Fibroblast of villous mesenchyme (primary cell): ENCODE measurements at regions not wholly inside any gene's neighbourhood (a gene's known extent, or its start where the extent isn't known, plus 50 kb on each side); places are given as distances from the start of the nearest gene placed in this dataset.

Experiments
- DNase-seq: peaks from one replicate; pipeline ENCODE4 v3.0.0-alpha.2; 2010; ENCODE audit warnings: low read depth
- H3K4me3 ChIP-seq: 2 replicates; pipeline ENCODE4 v1.5.1; 2011; ENCODE audit warnings: low read depth, mild to moderate bottlenecking, low read length
- CTCF ChIP-seq: IDR thresholded peaks from 2 replicates; pipeline ENCODE4 v1.5.1; 2012; ENCODE audit warnings: low read depth, mild to moderate bottlenecking, low read length; ENCODE audit not compliant: insufficient read depth

- no peak for DNase-seq
- TF ChIP-seq CTCF, result no peak
- no peak overlapping the region for H3K4me3 ChIP-seq
Measured at GRCh38 chr10:32167450-32167849, 111.2 kb upstream of the KIF5B start.

DNA sequence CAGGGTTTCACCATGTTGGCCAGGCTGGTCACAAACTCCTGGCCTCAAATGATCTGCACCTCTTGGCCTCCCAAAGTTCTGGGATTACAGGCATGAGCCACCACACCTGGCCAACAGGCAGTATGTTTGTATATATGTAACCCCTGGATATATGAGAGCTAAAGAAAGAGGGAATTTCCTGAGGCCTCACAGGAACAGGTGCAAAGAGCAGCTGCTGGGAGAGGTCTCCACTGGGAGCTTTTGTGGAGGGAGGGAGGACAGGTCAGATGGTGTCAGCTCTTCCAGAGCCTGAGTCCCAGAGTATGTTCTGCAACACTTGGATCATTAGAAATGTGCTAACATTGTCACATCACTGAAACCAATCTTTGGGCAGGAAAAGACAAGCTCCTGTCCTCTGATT lies 110.1 kb upstream of the KIF5B start:
- DNase-seq, result no peak
- no peak for TF ChIP-seq CTCF

DNA sequence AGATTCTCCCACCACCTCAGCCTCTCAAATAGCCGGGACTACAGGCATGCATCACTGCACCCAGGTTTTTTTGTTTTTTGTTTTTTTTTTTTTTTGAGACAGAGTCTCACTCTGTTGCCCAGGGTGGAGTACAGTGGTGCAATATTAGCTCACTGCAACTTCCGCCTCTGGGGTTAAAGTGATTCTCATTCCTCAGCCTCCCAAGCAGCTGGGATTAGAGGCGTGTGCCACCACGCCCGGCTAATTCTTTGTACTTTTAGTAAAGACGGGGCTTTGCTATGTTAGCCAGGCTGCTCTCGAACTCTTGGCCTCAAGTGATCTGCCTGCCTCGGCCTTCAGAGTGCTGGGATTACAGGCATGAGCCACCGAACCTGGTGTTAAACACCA lies 107.5 kb upstream of the KIF5B start:
- TF ChIP-seq CTCF, result no peak
- no peak overlapping the region for H3K4me3 ChIP-seq
- no peak for DNase-seq

More for the DNA sequence above, 110.1 kb upstream of the KIF5B start:
- no peak overlapping the region for H3K4me3 ChIP-seq

- no peak for TF ChIP-seq CTCF
- no peak overlapping the region for H3K4me3 ChIP-seq
- DNase-seq, result no peak
Measured at GRCh38 chr10:32163071-32163761, 107.0 kb upstream of the KIF5B start.

GRCh38 chr10:32161586-32161985 lies 105.4 kb upstream of the KIF5B start:
- no peak for TF ChIP-seq CTCF
- no peak overlapping the region for H3K4me3 ChIP-seq
- DNase-seq, result no peak

GRCh38 chr10:32160864-32161263 lies 104.6 kb upstream of the KIF5B start:
- TF ChIP-seq CTCF, result no peak
- DNase-seq, result no peak
- H3K4me3 ChIP-seq, result no peak overlapping the region

DNA sequence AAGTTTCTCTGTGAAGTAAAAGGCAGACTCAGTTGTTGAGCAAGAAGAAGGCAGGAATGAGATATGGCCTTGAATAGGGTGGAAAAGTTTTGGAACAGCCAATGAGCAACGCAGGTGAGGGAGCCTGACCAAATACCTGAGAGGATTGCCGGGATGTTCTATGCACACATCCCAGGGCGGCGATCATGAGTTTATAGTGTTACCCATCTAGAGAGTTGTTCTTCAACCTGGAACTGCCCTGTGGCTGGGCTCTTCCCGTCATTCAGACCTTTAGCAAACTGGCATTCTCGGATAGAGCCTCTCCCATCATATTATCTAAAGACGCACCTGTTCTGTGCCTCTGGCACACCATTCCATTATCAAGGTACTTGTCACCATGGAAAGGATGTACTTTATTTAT lies 103.0 kb upstream of the KIF5B start:
- no peak for TF ChIP-seq CTCF
- no peak overlapping the region for H3K4me3 ChIP-seq
- no peak for DNase-seq
